Astrocyte of the spinal cord (primary cell): ENCODE measurements at regions not wholly inside any gene's neighbourhood (a gene's known extent, or its start where the extent isn't known, plus 50 kb on each side); places are given as distances from the start of the nearest gene placed in this dataset.
A peak's percentile ranks its signal among the peaks of the same experiment; 100 is the strongest.

Experiments
- DNase-seq: peaks from one replicate; pipeline ENCODE4 v3.0.0; 2011; ENCODE audit warnings: low read depth, low spot score
- H3K4me3 ChIP-seq: 2 replicates; pipeline ENCODE4 v1.5.1; 2011; ENCODE audit warnings: low read depth, mild to moderate bottlenecking, low read length, moderate library complexity
- in situ Hi-C: cut with HindIII; loops from 2 replicates; pipeline ENCODE4 v1.10.0; 2017; ENCODE audit warnings: low sequenced_read_pairs
- TF ChIP-seq, protein P1 (sequence below): IDR thresholded peaks from 2 replicates; pipeline ENCODE4 v1.5.1; 2012; ENCODE audit warnings: low read depth, mild to moderate bottlenecking, low read length, inconsistent platforms

DNA sequence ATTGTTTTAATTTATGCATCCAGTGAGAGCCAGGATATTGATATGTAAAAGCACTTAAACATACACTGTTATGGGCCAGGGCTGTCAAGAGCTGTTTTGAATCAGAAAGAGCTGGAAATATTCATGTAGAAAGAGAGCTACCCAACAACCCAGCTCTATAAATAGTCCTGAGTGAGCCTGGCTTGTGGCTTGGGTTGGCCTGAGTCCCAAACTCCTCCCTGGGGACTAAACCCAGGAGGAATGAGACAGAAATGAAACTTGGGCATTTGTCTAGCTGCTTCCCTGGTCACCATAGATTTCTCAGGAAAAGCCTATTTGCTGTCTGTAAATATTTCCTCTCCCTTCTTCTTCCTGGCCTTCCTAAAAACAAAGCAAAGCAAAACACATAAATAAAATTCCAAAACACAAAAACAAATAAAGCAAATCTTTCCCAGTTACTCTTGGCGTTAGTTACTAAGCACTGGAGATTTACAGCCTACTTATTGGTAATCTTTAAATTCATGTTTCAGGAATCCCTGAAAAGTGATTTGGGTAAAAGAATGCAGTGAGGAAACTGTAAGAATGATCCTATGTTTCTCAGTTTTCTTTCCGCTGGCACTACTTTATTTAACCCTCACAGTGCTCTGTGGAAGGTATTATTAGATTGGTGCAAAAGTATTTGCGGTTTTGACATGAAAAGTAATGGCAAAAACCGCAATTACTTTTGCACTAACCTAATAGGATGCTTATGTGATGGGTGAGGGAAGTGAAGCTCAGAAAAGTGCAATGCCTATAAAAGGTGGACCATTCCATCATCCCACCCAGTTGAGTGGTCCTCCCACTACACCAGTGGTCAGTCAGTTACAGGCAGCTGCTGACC is 111.8 kb downstream of the CARTPT start:
- no peak overlapping the region for H3K4me3 ChIP-seq
- in situ Hi-C loops: no loop called here
- peak; percentile 91 for DNase-seq
- TF ChIP-seq, protein P1, sequence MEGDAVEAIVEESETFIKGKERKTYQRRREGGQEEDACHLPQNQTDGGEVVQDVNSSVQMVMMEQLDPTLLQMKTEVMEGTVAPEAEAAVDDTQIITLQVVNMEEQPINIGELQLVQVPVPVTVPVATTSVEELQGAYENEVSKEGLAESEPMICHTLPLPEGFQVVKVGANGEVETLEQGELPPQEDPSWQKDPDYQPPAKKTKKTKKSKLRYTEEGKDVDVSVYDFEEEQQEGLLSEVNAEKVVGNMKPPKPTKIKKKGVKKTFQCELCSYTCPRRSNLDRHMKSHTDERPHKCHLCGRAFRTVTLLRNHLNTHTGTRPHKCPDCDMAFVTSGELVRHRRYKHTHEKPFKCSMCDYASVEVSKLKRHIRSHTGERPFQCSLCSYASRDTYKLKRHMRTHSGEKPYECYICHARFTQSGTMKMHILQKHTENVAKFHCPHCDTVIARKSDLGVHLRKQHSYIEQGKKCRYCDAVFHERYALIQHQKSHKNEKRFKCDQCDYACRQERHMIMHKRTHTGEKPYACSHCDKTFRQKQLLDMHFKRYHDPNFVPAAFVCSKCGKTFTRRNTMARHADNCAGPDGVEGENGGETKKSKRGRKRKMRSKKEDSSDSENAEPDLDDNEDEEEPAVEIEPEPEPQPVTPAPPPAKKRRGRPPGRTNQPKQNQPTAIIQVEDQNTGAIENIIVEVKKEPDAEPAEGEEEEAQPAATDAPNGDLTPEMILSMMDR: no peak

DNA sequence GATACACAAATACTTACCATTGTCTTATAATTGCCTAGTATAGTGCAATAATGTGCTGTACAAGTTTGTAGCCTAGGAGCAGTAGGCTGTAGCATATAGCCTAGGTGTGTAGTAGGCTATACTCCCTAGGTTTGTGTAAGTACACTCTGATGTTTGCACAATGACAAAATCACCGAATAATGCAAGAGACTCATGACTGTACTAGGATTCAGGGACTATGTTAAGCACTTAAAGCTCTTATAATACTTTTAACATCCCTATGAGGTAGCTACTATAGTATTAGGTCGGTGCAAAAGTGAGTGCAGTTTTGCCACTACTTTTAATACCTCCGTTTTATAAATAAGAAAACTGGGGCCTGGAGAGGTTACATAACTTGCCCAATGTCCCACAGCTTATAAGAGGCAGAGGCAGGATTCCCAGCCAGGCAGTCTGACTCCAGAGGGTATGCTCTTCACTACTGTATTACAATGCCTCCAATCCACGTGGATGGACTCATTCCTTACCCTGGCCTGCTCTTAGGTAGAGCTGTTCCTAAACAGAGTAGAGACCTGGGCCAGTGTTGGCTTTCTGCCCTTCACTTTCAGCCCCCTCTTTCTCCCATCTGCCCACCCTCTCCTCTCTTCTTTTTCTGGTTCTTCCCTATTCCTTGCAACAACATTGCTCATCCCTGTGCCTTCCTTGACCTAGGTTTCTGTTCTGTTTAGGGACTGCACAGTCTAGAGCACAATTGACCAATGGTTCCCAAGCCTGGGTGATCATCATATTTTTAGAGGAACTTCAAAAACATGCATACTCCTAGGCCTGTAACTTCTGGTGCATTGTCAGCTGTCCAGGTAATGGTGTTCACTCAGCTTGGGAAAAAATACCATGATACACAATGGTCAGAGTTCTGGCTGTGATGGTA is 114.0 kb downstream of the CARTPT start:
- DNase-seq: no peak
- TF ChIP-seq, protein P1: no peak
- no peak overlapping the region for H3K4me3 ChIP-seq
- in situ Hi-C loops: no loop called here

DNA sequence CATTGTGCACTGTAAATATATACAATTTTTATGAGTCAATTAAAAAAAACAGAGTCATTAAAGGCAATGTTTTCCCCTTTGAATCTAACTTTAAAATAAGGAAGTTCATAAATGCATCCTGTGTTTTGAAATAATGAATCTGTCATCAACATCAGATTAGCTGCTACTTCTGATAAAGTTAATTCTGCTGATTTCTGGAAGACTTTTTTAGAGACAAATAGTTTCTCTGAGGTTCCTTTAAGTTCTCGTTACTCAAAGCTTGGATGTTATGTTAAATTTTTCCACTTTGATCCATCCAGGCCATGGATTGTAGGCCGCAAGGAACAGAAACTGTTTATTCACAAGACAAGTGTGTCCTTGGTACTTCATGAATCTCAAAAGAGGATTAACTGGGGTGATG is 115.5 kb downstream of the CARTPT start:
- TF ChIP-seq, protein P1: no peak
- DNase-seq: no peak
- in situ Hi-C loops: no loop called here
- H3K4me3 ChIP-seq: no peak overlapping the region

DNA sequence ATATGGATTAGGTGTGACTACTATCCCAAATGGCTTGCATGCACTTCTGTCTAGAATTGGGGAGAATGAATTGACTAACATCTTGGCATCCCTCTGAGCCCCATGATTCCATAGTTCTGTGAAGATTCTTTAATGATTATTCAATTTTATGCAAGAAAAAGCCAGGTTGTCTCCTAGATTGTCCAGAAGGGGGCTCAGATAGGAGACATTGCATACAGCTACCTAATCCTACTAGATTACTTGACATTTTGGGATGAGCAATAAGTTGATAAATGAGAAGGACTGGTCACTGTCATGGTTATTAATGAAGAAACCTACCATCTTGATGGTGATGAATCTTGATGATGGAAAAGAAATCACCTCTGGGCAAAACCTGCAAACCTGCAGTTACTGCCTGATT is 117.0 kb downstream of the CARTPT start:
- TF ChIP-seq, protein P1: peak; percentile 52
- no peak overlapping the region for H3K4me3 ChIP-seq
- in situ Hi-C loops: no loop called here
- peak; percentile 13 for DNase-seq

DNA sequence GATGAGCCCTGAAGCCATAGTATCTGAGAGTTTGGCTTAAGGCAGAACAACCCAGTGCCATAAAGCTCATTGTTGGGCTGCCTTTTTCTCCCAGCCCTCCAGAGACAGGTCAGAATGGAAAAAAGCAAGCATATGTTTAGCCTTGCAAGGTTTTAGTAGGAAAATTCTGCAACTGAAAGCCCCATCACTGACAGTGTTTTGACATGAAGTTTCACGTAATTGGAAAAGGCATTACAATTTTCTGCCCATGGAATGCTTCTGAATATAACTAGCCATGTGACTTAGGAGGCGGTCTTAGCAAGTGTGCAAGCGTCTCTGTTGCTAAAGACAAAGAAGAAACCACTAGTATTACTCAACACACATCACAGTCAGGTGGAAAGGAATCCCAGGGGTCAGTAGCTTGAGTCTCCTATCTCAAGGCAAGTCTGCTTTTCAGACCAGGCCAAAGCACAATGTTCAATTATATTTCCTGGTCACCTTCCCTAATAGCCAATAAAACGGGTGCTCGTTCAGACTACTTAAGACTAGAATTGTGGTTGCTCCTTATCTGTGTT is 117.6 kb downstream of the CARTPT start:
- in situ Hi-C loops: no loop called here
- no peak for DNase-seq
- no peak overlapping the region for H3K4me3 ChIP-seq
- TF ChIP-seq, protein P1: no peak

DNA sequence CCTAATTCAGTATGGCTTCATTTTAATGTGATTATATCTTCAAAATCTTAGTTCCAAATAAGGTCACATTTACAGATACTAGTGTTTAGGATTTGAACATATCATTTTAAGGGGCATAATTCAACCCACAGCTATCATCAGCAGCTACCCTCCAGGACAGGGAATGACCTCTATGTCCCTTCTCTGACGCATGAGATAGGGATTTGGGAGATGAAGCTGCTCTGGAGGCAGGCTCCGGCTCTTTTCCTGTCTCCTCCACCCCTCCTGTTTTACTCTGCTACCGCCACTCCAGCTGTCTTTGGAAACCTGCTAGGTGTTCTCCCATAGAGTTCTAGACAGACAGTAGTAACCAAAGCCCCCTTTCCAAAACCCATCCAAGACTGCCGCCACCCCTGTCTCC is 119.2 kb downstream of the CARTPT start:
- no peak for DNase-seq
- in situ Hi-C loops: no loop called here
- TF ChIP-seq, protein P1: no peak
- H3K4me3 ChIP-seq: no peak overlapping the region
